ENCODE measurements at regions not wholly inside any gene's neighbourhood (a gene's known extent, or its start where the extent isn't known, plus 50 kb on each side); places are given as distances from the start of the nearest gene placed in this dataset.

DNA sequence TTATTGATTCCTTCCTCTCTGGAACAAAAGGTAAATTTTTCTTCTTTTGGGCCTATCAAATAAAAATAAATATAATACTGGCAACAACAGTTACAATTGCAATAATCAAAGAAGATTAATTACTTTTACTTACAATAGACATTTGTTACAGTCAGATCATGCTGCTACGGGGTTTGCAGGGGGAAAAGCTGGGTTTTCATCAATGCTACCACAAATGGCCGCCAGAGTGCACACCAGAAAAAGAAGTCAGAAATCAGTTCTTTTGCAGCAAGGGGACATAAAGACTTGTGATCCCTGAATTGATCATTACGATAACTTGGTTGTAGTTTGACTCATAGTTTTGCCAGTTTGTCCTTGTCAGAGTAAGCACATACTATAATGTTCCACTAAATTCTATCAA, 714.5 kb upstream of the EYS start:
- DNase-seq (ENCODE audit: low read depth): no peak

DNA sequence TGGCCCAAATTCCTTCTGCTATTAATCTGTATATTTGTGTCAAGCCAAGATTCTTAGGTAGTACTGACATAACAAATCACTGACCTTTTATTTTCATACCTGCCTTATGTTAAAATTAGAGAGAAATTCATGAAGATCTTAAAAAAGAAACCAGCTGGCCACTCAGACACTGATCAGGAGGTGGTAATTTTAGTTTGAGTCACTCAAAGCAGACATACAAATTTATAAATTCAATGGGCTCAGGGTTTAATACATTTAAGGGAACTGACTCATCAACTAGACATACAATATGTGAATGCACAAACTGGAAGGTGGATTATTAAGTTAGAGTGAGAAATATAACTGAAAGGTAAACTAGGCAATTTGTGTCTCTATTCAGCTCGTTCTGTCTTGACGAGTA, 711.9 kb upstream of the EYS start:
- DNase-seq (ENCODE audit: low read depth): no peak

GRCh38 chr6:66403966-66404365, 696.9 kb upstream of the EYS start:
- no peak for DNase-seq (ENCODE audit: low read depth)

- DNase-seq (ENCODE audit: low read depth): no peak
Measured at GRCh38 chr6:66402873-66403272, 695.8 kb upstream of the EYS start.

- DNase-seq (ENCODE audit: low read depth): no peak
Measured at GRCh38 chr6:66396549-66396948, 689.5 kb upstream of the EYS start.

DNA sequence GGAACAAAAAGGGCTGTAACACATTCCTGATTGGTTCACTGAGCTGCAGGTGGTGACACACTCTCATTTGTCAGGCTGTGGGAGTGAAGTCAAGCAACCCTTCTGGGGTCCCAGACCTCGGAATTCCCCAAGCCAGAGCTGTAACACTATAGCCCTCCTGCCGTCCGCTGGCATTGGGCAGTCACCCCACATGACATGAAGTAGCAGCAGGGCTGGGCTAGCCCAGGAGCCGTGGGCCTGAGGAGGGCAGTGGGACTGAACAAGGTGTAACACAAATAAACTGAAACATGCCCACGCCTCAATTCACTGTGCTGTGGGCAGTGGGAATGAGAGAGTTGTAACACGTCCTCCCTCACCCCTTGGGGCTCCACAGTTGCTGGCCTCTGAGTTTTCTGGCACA, 689.1 kb upstream of the EYS start:
- DNase-seq (ENCODE audit: low read depth): no peak

- no peak for DNase-seq (ENCODE audit: low read depth)
Measured at GRCh38 chr6:66390393-66390792, 683.4 kb upstream of the EYS start.

DNA sequence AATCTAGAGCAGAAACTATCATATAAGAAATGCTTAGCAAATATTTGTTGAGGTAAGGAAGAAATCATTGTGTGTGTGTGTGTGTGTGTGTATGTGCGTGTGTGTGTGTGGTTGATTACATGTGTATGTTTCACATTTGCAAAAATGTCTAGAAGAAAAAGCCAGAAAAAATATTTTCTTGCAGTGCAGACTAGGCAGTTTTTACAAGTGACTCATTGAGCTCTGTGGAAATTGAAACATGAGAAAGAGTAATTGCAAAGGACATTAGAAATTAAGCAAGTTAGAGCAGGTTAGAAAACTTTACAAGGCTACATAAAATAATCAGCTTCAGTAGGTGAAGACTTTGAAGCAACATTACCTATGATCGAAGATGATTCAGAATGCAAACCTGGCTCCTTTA, 669.0 kb upstream of the EYS start:
- no peak for DNase-seq (ENCODE audit: low read depth)

DNA sequence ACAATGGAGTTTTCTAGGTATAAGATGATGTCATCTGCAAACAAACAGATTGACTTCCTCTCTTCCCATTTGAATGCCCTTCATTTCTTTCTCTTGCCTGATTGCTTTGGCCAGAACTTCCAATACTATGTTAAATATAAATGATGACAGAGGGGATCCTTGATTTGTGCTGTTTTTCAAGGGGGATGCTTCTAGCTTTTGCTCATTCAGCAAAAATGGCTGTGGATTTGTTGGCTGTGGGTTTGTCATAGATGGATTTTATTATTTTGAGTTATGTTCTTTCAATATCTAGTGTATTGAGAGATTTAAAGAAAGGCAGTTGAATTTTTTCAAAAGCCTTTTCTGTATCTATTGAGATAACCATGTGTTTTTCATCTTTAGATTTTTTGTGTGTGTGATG, 662.4 kb upstream of the EYS start:
- no peak for DNase-seq (ENCODE audit: low read depth)

DNA sequence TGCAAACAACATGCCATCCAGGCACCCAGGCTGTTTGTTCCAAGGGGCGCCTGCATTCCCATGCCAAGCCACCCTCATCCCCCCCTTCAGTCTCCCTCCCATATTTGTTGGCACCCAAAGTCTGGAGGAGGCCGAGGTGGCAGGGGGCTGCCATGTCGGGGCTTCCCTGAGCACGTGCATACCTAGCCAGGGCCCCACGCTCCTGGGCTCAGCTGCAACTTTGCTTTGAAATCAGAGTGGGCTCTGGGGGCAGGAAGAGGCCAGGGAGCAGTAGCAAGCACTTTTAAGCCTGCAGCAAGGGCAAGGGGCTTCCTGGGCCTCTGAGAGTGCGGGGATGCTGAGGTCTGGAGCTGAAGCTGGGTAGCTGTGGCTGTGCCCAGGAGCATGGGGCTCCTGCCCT, 655.9 kb upstream of the EYS start:
- no peak for DNase-seq (ENCODE audit: low read depth)

DNA sequence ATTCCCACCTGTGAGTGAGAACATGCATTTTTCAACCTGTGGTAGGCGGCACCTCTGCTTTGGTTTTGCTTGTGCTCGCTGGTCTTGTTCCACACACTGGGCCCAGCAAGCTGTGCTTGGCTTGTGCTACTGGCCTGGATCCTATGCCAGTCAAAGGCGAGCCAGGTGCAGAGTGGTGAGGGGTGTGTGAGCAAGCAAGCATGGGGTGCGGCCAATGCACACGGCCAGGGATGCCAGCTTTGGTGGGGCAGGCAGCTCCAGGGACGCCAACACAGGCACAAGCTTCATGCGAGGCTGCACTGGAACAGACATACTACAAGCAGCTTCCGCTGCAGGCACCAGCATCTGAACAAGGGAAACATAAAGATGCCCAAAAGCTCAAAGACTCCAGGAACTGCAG, 654.9 kb upstream of the EYS start:
- DNase-seq (ENCODE audit: low read depth): no peak

DNA sequence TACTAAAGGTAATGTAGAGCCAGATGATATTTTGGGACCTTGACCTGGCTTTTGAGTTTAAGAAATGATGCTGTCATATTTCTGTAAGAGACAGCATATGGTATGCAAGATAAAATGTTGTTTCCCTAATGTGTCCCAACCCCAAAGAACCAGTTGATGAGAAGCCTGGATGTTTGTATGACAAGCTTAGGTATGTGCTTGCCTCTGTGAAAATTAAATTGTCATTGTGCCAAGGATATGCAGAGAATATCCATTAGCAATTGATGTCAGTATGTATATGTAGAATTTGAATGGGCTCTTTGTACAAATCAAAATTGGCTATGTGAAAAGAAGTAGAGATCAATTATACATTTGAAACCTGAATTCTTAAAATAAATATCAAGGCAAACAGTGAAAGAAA, 650.8 kb upstream of the EYS start:
- no peak for DNase-seq (ENCODE audit: low read depth)

DNA sequence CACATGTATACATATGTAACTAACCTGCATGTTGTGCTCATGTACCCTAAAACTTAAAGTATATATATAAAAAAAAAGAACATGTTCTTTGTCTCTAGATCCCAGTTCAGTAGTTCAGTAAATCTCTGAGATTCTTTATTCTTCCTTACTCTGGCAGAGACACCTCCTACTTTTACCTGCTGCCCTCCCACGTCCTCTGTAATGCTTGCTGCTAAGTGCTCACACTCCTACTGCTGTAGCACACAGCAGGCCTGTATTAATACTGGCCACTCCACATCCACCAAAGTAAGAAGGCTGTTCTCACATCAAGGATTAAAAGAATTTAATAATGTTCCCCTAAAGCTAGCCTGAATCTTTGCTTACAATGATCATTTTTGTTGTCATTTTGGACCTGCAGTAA, 648.4 kb upstream of the EYS start:
- no peak for DNase-seq (ENCODE audit: low read depth)

DNA sequence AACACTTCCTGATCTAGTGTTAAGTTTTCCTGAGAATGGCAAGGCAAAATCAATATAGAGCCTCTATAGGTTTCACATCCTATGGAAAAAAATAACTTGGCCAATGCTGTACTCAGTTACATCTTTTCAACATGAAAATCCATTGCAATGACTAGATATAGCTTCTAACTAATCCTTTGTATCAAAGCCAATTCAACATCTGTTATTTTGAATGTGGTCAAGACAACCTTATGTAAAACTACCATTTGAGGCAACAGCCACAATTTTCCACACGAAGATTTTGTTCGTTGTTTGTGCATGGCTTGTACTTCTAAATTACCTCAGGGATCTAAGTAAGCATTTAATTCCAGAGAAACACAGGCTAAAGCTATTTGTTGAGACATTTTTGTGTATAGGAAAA, 637.8 kb upstream of the EYS start:
- no peak for DNase-seq (ENCODE audit: low read depth)

- no peak for DNase-seq (ENCODE audit: low read depth)
Measured at GRCh38 chr6:66340736-66341135, 633.7 kb upstream of the EYS start.

DNA sequence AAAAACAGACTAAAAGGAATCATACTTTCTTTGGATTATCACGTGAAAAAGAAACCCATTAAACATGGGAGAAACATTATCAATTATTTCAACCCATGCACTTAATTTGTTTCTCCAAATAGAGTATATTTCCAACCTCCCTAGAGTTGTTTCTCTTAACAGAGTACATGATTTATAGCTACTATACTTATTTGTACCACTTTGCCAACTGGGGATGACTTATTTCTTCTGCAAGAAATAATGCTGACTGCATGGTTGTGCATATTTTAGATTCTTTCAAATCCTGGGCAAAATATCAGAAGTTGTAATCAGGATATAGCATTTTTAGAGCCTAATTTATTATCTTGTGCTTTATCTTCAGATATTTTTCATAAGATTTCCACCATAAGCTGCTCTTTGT, 629.1 kb upstream of the EYS start:
- DNase-seq (ENCODE audit: low read depth): no peak

GRCh38 chr6:66328200-66328599, 621.2 kb upstream of the EYS start:
- no peak for DNase-seq (ENCODE audit: low read depth)

GRCh38 chr6:66326228-66326627, 619.2 kb upstream of the EYS start:
- no peak for DNase-seq (ENCODE audit: low read depth)

DNA sequence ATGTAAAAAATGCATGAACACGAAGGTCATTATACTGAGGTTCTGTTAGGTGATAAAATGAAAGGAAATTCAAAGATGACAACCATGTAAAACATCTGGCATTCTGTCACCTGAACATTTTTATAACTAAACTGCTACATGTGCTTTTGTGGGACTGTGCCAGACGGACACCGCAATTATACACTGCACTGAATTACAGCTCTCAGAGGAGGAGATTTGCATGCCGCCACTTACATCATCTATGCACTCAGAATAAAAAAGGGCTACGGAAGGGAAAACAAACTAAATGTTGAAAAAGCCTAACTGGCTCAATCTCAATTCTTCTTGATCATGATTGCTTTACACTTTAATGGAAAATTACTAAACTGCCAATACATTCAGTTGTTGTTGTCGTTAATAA, 614.0 kb upstream of the EYS start:
- no peak for DNase-seq (ENCODE audit: low read depth)

DNA sequence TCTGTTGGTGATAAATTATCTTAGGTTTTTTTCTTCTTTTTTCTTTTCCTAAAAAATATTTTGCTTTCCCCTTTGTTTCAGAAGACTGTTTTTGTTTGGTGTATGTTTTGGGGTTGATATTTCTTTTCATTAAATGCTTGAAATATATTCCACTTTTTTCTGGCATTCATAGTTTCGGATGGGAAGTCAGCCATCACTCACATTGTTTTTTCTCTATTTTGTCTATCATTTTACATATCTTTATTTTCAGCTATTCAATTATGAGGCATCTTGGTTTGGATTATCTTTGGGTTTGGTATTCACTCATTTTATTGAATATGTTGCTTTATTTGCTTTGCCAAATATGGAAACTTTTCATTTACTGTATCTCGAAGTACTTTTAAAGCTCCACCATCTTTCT, 600.5 kb upstream of the EYS start:
- DNase-seq (ENCODE audit: low read depth): peak; percentile 2

DNA sequence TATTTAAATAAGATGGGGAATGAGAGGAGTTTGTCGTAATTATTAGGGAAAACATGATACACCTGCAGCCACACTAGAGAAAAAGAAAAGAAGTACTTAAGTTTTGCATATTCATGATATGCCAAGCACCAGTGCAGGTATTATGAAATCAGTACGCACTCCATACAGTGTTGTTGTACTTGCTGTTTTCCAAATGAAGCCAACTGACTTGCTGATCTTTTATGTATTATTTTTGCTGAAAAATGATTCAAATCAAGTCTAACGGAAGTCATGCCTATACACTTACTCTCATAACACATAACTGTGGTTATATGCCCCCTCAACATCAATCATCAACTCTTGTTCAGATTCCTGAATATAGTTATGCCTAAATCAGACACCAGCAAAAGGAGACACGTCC, 584.9 kb upstream of the EYS start:
- no peak for DNase-seq (ENCODE audit: low read depth)

- DNase-seq (ENCODE audit: low read depth): no peak
Measured at GRCh38 chr6:66289889-66290288, 582.9 kb upstream of the EYS start.

DNA sequence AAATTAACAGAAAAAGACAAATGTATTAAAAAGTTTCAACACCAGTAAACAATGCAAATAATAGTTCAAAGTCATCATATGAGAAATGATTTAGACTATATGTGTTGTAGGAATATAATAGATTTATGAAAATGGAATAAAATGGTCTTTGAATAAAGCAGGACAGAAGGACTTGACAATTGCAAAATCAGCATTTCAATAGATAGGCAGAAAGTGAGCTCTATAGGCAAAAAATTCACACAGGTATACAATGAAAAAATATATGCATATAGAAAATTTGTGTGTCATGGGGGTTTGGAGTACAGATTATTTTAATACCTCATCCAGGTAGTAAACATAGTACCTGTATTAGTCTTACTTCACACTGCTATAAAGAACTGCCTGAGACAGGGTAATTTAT, 571.1 kb upstream of the EYS start:
- DNase-seq (ENCODE audit: low read depth): no peak

DNA sequence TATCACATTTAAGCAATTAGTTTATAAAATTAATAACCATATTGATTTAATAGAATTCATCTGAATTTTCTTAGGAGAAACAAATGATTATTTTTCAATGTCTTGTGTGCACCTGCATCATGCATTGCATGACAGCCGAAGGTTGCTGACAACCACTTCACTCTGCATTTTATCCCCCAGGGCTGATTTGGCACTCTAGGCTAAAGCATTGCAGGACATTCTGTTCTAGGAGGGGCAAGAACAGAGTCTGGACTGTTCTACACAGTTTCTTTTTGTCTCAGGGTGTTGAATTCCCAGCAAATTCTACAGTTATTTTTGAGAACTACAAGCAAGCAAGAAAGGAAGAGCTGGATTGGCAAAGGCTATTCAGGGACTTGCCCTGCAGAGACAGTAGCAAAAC, 570.4 kb upstream of the EYS start:
- no peak for DNase-seq (ENCODE audit: low read depth)

DNA sequence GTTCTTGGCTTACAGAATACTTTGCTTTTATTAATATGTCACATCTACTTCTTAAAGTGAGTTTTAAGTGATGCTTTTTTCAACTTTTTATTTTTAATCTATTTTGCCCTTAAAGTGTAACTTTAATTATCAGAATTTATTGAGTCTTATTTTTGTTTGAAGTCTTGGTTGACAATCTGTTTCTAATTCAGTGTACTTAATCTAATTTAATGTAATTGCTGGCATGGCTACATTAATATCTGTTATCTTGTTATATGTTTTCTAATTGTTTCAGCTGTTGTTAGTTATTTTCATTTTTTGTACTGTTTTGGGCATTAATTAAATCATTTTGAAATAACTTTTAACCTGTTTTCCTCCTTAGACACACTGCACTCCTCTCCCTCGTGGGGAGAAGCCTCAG, 558.7 kb upstream of the EYS start:
- DNase-seq (ENCODE audit: low read depth): no peak

- DNase-seq (ENCODE audit: low read depth): no peak
Measured at GRCh38 chr6:66264376-66264775, 557.4 kb upstream of the EYS start.
